Ovary (tissue), 7 donors: ENCODE measurements at regions not wholly inside any gene's neighbourhood (a gene's known extent, or its start where the extent isn't known, plus 50 kb on each side); places are given as distances from the start of the nearest gene placed in this dataset.

ENCODE experiments used
- DNase-seq, 5 donors: peaks; one replicate each; pipeline ENCODE4 v3.0.0-alpha.2; 2019 to 2020
- H3K27ac ChIP-seq, 2 donors: fragments of 200-600 bp; one replicate each; pipeline versions ENCODE4 v1.5.1 to v1.8.0; 2019 to 2022
- H3K27me3 ChIP-seq: fragments of 200-600 bp; one replicate; pipeline ENCODE4 v1.8.0; 2022
- H3K36me3 ChIP-seq: fragments of 200-600 bp; sonication (generic); one replicate; pipeline ENCODE4 v1.5.1; 2019
- H3K4me1 ChIP-seq: one replicate; pipeline ENCODE4 v1.8.1; 2013; ENCODE audit warnings: mild to moderate bottlenecking, moderate library complexity; ENCODE audit not compliant: insufficient read depth
- H3K4me3 ChIP-seq: fragments of 200-600 bp; sonication (generic); one replicate; pipeline ENCODE4 v1.5.1; 2017
- H3K9me3 ChIP-seq, 2 donors: fragments of 200-600 bp in 1 of 2; sonication (generic) in 1 of 2; one replicate each; pipeline versions ENCODE4 v1.5.1 to v1.8.1; 2013 to 2019; ENCODE audit warnings: mild to moderate bottlenecking in 1 of 2, moderate library complexity in 1 of 2
- EP300 ChIP-seq: sonication (generic); formaldehyde crosslinking; IDR thresholded peaks from one replicate; pipeline ENCODE4 v1.6.1; 2017; ENCODE audit warnings: antibody characterized with exemption
- POLR2A ChIP-seq: fragments of 450-650 bp; IDR thresholded peaks from one replicate; pipeline ENCODE4 v1.6.1; 2017; ENCODE audit warnings: antibody characterized with exemption, mild to moderate bottlenecking, moderate library complexity
- WGBS, 3 donors: extraction: QIAGEN DNeasy Blood & Tissue Kit in 1 of 3; methylation state at CpG; one replicate each; pipeline versions ENCODE4 v1.1.5 to v1.1.7; 2013 to 2017; 5-methylcytosine and 5-hydroxymethylcytosine counted together
- intact Hi-C, 4 donors: fragments of 100-400 bp; cut with DNase I; formaldehyde crosslinking; loops; one replicate each; pipeline versions ENCODE4 v1.11.0 to v1.15.1; 2022 to 2023
- TF ChIP-seq, protein P1 (sequence below), 3 donors: fragments of 450-650 bp in 2 of 3; fragments of 200-600 bp in 1 of 3; IDR thresholded peaks; one replicate each; pipeline versions ENCODE4 v1.5.1 to v1.8.0; 2016 to 2022; ENCODE audit warnings: antibody characterized with exemption in 3 of 3, mild to moderate bottlenecking in 1 of 3
- donor health status: DM: no; HTN: no; CAD: no; lungs with moderate emphysema.
- donor health status: DM: no; HTN: no; CAD: no.
- donor health status: Bipolar disorder and iron deficiency.
- donor health status: DM: no; HTN: no; CAD: no.
- donor health status: DM: yes; HTN: yes; CAD: no.

DNA sequence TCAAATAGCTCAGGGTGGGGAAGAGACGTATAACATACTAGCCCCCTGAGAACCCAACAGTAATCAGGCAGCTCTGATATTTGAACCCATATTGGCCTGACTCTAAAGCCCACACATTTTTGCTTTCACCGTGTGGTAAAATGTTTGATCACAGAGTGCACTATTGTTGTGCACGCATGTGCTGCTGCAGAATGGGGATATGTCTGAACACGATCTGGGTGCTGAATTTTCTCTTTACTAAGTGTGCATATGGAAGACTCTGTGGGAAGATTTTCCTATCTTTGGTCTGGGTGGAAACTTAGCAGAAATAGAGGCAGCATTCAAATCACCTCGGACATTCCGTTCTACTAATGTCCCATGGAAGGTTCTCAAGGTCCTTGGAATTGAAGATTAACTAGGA is 800.1 kb downstream of the TFAP2A start:
- Histone ChIP-seq H3K4me3 (no peak overlapping the region), H3K27ac (no peak overlapping the region), H3K4me1 (no peaks in the 10 kb centered on the region), H3K36me3 (no peaks in the 10 kb centered on the region), H3K27me3 (no peaks in the 10 kb centered on the region), H3K9me3 (no peaks in the 10 kb centered on the region)
- intact Hi-C loops = no loop called here
- 71 to 78% (median 77%) methylated on average over 6 of the region's 6 CpGs for WGBS, 3 donors
- TF ChIP-seq, protein P1, sequence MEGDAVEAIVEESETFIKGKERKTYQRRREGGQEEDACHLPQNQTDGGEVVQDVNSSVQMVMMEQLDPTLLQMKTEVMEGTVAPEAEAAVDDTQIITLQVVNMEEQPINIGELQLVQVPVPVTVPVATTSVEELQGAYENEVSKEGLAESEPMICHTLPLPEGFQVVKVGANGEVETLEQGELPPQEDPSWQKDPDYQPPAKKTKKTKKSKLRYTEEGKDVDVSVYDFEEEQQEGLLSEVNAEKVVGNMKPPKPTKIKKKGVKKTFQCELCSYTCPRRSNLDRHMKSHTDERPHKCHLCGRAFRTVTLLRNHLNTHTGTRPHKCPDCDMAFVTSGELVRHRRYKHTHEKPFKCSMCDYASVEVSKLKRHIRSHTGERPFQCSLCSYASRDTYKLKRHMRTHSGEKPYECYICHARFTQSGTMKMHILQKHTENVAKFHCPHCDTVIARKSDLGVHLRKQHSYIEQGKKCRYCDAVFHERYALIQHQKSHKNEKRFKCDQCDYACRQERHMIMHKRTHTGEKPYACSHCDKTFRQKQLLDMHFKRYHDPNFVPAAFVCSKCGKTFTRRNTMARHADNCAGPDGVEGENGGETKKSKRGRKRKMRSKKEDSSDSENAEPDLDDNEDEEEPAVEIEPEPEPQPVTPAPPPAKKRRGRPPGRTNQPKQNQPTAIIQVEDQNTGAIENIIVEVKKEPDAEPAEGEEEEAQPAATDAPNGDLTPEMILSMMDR (IDR thresholded peaks at IDR 0.05) = no peak
- TF ChIP-seq EP300 (no peak), POLR2A (no peak)
- no peak for DNase-seq

DNA sequence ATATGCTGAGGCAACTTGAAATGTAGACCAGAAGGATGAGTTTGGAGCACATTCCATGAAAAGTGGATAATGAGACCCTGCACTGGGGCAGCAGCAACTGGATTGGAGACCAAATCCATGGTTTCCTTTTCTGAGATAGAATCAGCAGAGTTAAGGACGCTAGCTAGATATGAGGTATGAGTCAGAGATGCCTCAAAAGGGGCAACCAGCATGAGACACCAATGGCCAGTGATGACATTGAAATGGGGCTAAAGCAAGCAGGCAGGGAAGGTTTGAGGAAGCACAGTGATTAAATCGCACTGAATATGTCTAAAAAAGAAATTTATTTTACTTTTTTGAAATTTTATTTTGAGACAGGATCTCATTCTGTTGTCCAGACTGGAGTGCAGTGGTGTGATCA is 802.4 kb downstream of the TFAP2A start:
- no peaks in the 10 kb centered on the region for H3K27me3 ChIP-seq
- no peaks in the 10 kb centered on the region for H3K36me3 ChIP-seq
- no peak for DNase-seq
- H3K4me1 ChIP-seq = no peaks in the 10 kb centered on the region
- no peak overlapping the region for H3K27ac ChIP-seq
- no peak overlapping the region for H3K4me3 ChIP-seq
- TF ChIP-seq, protein P1 (IDR thresholded peaks at IDR 0.05) = no peak
- no peak for TF ChIP-seq POLR2A
- no peak for TF ChIP-seq EP300
- intact Hi-C loops = no loop called here
- no peaks in the 10 kb centered on the region for H3K9me3 ChIP-seq
- WGBS, 3 donors = 67 to 75% (median 68%) methylated on average over 2 of the region's 2 CpGs

DNA sequence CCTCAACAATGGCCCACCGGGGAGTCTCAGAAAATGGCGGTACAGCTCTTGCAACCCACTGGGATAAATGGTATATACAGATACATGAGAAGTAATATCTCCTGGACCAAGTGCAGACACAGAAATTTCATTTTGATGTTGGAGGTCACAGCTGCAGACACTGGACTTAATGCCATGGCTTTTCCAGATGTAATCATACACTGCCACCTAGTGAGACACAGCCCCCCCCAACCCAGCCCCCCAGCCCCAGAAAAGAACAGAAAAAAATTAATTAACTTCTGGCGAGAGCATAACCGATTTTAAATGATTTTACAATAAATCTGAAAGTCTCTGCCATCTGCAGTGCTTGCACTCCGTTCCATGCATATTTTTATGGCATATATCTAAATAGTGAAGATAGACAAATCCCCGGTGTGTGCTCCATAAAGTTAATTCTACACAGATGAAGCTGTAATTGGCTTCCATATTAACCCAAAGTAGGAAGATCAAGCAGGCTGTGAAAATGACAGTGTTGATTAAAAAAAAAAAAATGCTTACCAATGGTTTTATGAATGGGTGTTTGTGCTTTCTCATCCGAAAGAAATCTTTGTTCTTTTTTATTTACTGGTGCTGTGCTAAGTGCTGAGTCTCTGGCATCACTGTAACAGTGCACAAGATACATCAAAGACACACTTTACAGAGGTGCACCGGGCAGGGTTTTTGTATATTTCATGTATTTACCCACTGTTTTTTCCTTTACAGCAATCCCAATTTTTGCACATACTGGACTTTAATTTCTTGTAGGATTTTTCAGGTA is 804.1 kb downstream of the TFAP2A start:
- Histone ChIP-seq H3K27ac (no peak overlapping the region), H3K4me1 (no peaks in the 10 kb centered on the region), H3K9me3 (no peaks in the 10 kb centered on the region), H3K36me3 (no peaks in the 10 kb centered on the region), H3K27me3 (no peaks in the 10 kb centered on the region), H3K4me3 (no peak overlapping the region)
- TF ChIP-seq, protein P1 (IDR thresholded peaks at IDR 0.05) = no peak
- TF ChIP-seq POLR2A (no peak), EP300 (no peak)
- WGBS, 3 donors = 41 to 53% (median 50%) methylated on average over 8 of the region's 8 CpGs
- DNase-seq = no peak
- intact Hi-C loops = no loop called here

DNA sequence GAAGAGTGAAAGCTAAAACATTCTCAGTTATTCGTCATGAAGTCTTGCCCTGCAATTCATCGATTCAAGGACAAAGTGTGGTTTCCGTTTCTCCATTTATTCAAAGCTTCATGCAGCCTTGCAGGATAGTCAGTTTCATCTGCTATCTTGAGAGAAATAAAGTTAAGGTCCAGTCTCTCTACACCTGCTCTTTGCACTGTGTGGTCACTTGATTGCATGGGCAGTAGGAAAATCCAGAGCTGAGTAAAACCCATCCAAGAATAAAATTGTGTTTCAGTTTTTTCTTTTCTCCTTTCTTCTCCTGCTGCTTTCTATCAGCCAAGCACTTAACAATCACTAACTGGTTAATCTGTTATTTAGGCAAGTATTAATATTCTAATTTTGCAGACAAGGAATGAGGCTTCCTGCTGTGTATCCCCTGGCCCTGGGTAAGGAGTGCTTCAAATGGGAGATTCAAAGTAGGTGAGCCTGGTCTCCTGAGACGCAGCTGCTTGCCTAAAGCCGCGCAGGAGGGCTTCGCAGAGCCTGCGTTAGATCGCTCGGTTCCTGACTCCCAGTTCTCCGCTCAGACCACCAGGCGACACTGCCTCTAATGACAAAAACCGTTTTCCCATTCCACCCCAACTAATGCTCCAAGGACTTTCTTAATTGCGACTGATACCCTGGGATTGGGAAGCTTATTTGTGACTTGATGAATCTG is 808.3 kb downstream of the TFAP2A start:
- Histone ChIP-seq H3K27ac (no peak overlapping the region), H3K4me3 (no peak overlapping the region), H3K27me3 (no peaks in the 10 kb centered on the region), H3K36me3 (no peaks in the 10 kb centered on the region), H3K9me3 (no peaks in the 10 kb centered on the region), H3K4me1 (no peaks in the 10 kb centered on the region)
- TF ChIP-seq, protein P1 (IDR thresholded peaks at IDR 0.05) = no peak
- TF ChIP-seq EP300 (no peak), POLR2A (no peak)
- 30 to 42% (median 35%) methylated on average over 14 of the region's 14 CpGs for WGBS, 3 donors
- intact Hi-C loops = no loop called here
- DNase-seq = no peak
